Colonic mucosa (tissue), 4 donors: ENCODE measurements at regions not wholly inside any gene's neighbourhood (a gene's known extent, or its start where the extent isn't known, plus 50 kb on each side); places are given as distances from the start of the nearest gene placed in this dataset.

Experiments used
- DNase-seq: peaks from one replicate; pipeline ENCODE4 v3.0.0-alpha.2; 2020
- H3K27ac ChIP-seq: fragments of 200-600 bp; one replicate; pipeline ENCODE4 v1.8.0; 2021
- H3K27me3 ChIP-seq: fragments of 200-600 bp; one replicate; pipeline ENCODE4 v1.8.0; 2021
- H3K36me3 ChIP-seq: fragments of 200-600 bp; one replicate; pipeline ENCODE4 v1.8.0; 2021
- H3K4me1 ChIP-seq: fragments of 200-600 bp; one replicate; pipeline ENCODE4 v1.8.0; 2021; ENCODE audit warnings: mild to moderate bottlenecking
- H3K4me3 ChIP-seq: fragments of 200-600 bp; one replicate; pipeline ENCODE4 v1.8.0; 2021
- H3K9ac ChIP-seq, 2 donors: one replicate each; pipeline ENCODE4 v1.7.0; 2013; ENCODE audit warnings: control low read depth in 2 of 2, low read depth in 2 of 2, low read length in 2 of 2
- H3K9me3 ChIP-seq: fragments of 200-600 bp; one replicate; pipeline ENCODE4 v1.8.0; 2021
- CTCF ChIP-seq: fragments of 200-600 bp; IDR thresholded peaks from one replicate; pipeline ENCODE4 v1.8.0; 2022; ENCODE audit warnings: antibody characterized with exemption, mild to moderate bottlenecking
- intact Hi-C: fragments of 100-400 bp; cut with DNase I; formaldehyde crosslinking; loops from one replicate; pipeline ENCODE4 v1.14.1; 2022
- donor health status: healthy.
- donor health status: DM: no; HTN: no; CAD: no.
- donor health status: DM: no; HTN: no; CAD: no.

GRCh38 chr1:185418472-185418871 is 101.4 kb upstream of the IVNS1ABP start:
- no peaks in the 10 kb centered on the region for H3K27me3 ChIP-seq
- H3K4me3 ChIP-seq = no peak overlapping the region
- intact Hi-C loops = no loop called here
- H3K9me3 ChIP-seq = no peaks in the 10 kb centered on the region
- no peaks in the 10 kb centered on the region for H3K4me1 ChIP-seq
- DNase-seq = no peak
- H3K36me3 ChIP-seq = no peaks in the 10 kb centered on the region
- no peak overlapping the region for H3K9ac ChIP-seq
- H3K27ac ChIP-seq = no peak overlapping the region
- no peak for TF ChIP-seq CTCF

- no peaks in the 10 kb centered on the region for H3K9me3 ChIP-seq
- H3K4me3 ChIP-seq = no peak overlapping the region
- peak overlapping the region in 1 of 2 donors; percentile 4 for H3K9ac ChIP-seq
- no peaks in the 10 kb centered on the region for H3K27me3 ChIP-seq
- peaks cover 3% of the 10 kb centered on the region for H3K4me1 ChIP-seq
- peak overlapping the region; percentile 32 for H3K27ac ChIP-seq
- no peaks in the 10 kb centered on the region for H3K36me3 ChIP-seq
- no peak for TF ChIP-seq CTCF
- DNase-seq = peak; percentile 66
- intact Hi-C loops = no loop called here
Observed at GRCh38 chr1:185412385-185413087, 95.5 kb upstream of the IVNS1ABP start.

GRCh38 chr1:185409763-185410528 is 92.9 kb upstream of the IVNS1ABP start:
- no peaks in the 10 kb centered on the region for H3K36me3 ChIP-seq
- DNase-seq = no peak
- H3K4me1 ChIP-seq = peaks cover 3% of the 10 kb centered on the region
- TF ChIP-seq CTCF = no peak
- intact Hi-C loops = no loop called here
- no peaks in the 10 kb centered on the region for H3K27me3 ChIP-seq
- H3K4me3 ChIP-seq = no peak overlapping the region
- H3K9me3 ChIP-seq = no peaks in the 10 kb centered on the region
- no peak overlapping the region for H3K9ac ChIP-seq
- no peak overlapping the region for H3K27ac ChIP-seq

- no peak overlapping the region for H3K4me3 ChIP-seq
- no peaks in the 10 kb centered on the region for H3K36me3 ChIP-seq
- no peak overlapping the region for H3K27ac ChIP-seq
- TF ChIP-seq CTCF = no peak
- intact Hi-C loops = no loop called here
- no peak for DNase-seq
- no peak overlapping the region for H3K9ac ChIP-seq
- H3K27me3 ChIP-seq = no peaks in the 10 kb centered on the region
- H3K4me1 ChIP-seq = peaks cover 3% of the 10 kb centered on the region
- H3K9me3 ChIP-seq = no peaks in the 10 kb centered on the region
Observed at GRCh38 chr1:185409345-185409744, 92.3 kb upstream of the IVNS1ABP start.

- no peak overlapping the region for H3K4me3 ChIP-seq
- H3K27ac ChIP-seq = no peak overlapping the region
- intact Hi-C loops = no loop called here
- no peak overlapping the region for H3K9ac ChIP-seq
- H3K4me1 ChIP-seq = peaks cover 3% of the 10 kb centered on the region
- no peak for DNase-seq
- H3K36me3 ChIP-seq = no peaks in the 10 kb centered on the region
- H3K9me3 ChIP-seq = no peaks in the 10 kb centered on the region
- TF ChIP-seq CTCF = no peak
- no peaks in the 10 kb centered on the region for H3K27me3 ChIP-seq
Observed at GRCh38 chr1:185408700-185409270, 91.7 kb upstream of the IVNS1ABP start.
